NT2/D1 (cell line): ENCODE measurements at regions not wholly inside any gene's neighbourhood (a gene's known extent, or its start where the extent isn't known, plus 50 kb on each side); places are given as distances from the start of the nearest gene placed in this dataset.

ENCODE experiments used
- SUZ12 ChIP-seq: IDR thresholded peaks from 2 replicates; pipeline ENCODE4 v1.6.1; 2011; ENCODE audit not compliant: insufficient read length, insufficient read depth; ENCODE audit errors: extremely low read depth
- ZNF274 ChIP-seq: IDR thresholded peaks from 2 replicates; pipeline ENCODE4 v1.6.1; 2011; ENCODE audit warnings: mild to moderate bottlenecking, low read depth, low read length

- no peak for TF ChIP-seq SUZ12
- TF ChIP-seq ZNF274 = no peak
Observed at GRCh38 chr14:104458845-104459244, 120.7 kb upstream of the C14orf180 start.
